KMS-11 (cell line): ENCODE measurements at regions not wholly inside any gene's neighbourhood (a gene's known extent, or its start where the extent isn't known, plus 50 kb on each side); places are given as distances from the start of the nearest gene placed in this dataset.
A peak's percentile ranks its signal among the peaks of the same experiment; 100 is the strongest.

Source experiments
- H2AFZ ChIP-seq: fragments of 200-600 bp; sonication (generic); 2 replicates; pipeline ENCODE4 v1.6.1; 2016; ENCODE audit warnings: antibody characterized with exemption, mixed run types, low read depth
- H3K27ac ChIP-seq: fragments of 200-600 bp; sonication (generic); 2 replicates; pipeline ENCODE4 v1.6.1; 2016; ENCODE audit warnings: mild to moderate bottlenecking, mixed run types
- H3K27me3 ChIP-seq: fragments of 200-600 bp; sonication (generic); 2 replicates; pipeline ENCODE4 v1.6.1; 2017; ENCODE audit warnings: mild to moderate bottlenecking, low read depth, mixed run types, moderate library complexity; ENCODE audit not compliant: insufficient read depth
- H3K36me3 ChIP-seq: fragments of 200-600 bp; sonication (generic); 2 replicates; pipeline ENCODE4 v1.6.1; 2017; ENCODE audit warnings: mild to moderate bottlenecking, mixed run types; ENCODE audit not compliant: insufficient read depth
- H3K4me1 ChIP-seq: fragments of 200-600 bp; sonication (generic); 2 replicates; pipeline ENCODE4 v1.6.1; 2016; ENCODE audit warnings: mild to moderate bottlenecking, low read depth, mixed run types; ENCODE audit not compliant: poor library complexity, severe bottlenecking
- H3K4me2 ChIP-seq: fragments of 200-600 bp; sonication (generic); 2 replicates; pipeline ENCODE4 v1.7.0; 2016; ENCODE audit warnings: mild to moderate bottlenecking, mixed run types
- H3K4me3 ChIP-seq: fragments of 200-600 bp; sonication (generic); IDR thresholded peaks from 2 replicates; pipeline ENCODE4 v1.6.1; 2017; ENCODE audit warnings: low read depth, low read length, mixed read lengths; ENCODE audit not compliant: insufficient read depth
- H3K79me2 ChIP-seq: fragments of 200-600 bp; sonication (generic); 2 replicates; pipeline ENCODE4 v1.6.1; 2016; ENCODE audit warnings: low read depth, mixed run types; ENCODE audit not compliant: insufficient read depth
- H3K9ac ChIP-seq: fragments of 200-600 bp; sonication (generic); 2 replicates; pipeline ENCODE4 v1.6.1; 2016; ENCODE audit warnings: mild to moderate bottlenecking, mixed run types
- H4K20me1 ChIP-seq: fragments of 200-600 bp; sonication (generic); 2 replicates; pipeline ENCODE4 v1.6.1; 2016; ENCODE audit warnings: mild to moderate bottlenecking, mixed run types; ENCODE audit not compliant: insufficient read depth
- TF ChIP-seq, protein P1 (sequence below): fragments of 200-600 bp; sonication (generic); conservative IDR thresholded peaks from 2 replicates; pipeline ENCODE4 v1.6.1; 2017; ENCODE audit warnings: low read depth, mild to moderate bottlenecking, antibody characterized with exemption, low read length, moderate library complexity, mixed read lengths

DNA sequence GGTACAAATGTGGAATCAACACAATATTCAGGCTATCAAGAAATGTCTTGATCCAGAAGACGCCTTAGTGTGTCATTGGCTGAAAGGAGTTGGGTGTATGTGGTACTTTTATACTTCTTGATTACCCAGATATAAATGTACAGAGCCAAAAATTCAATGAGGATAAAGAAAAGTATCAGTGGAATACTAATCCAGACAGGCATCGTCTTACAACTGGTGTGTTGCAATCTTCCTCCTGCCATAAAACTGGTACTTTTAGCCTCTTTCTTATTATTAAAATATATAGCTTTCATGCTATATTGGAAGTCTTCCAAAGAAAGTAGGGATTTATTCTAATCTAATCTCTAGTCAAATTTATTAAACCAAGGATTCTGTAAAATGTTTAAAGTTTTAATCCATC, 388.6 kb upstream of the MIR17HG start:
- Histone ChIP-seq H3K4me3 (no peak overlapping the region), H3K9ac (no peak overlapping the region), H3K4me1 (no peaks in the 10 kb centered on the region), H3K27ac (no peak overlapping the region), H3K36me3 (no peaks in the 10 kb centered on the region), H4K20me1 (no peaks in the 10 kb centered on the region), H2AFZ (no peak overlapping the region), H3K27me3 (no peaks in the 10 kb centered on the region), H3K4me2 (no peak overlapping the region), H3K79me2 (no peaks in the 10 kb centered on the region)
- TF ChIP-seq, protein P1, sequence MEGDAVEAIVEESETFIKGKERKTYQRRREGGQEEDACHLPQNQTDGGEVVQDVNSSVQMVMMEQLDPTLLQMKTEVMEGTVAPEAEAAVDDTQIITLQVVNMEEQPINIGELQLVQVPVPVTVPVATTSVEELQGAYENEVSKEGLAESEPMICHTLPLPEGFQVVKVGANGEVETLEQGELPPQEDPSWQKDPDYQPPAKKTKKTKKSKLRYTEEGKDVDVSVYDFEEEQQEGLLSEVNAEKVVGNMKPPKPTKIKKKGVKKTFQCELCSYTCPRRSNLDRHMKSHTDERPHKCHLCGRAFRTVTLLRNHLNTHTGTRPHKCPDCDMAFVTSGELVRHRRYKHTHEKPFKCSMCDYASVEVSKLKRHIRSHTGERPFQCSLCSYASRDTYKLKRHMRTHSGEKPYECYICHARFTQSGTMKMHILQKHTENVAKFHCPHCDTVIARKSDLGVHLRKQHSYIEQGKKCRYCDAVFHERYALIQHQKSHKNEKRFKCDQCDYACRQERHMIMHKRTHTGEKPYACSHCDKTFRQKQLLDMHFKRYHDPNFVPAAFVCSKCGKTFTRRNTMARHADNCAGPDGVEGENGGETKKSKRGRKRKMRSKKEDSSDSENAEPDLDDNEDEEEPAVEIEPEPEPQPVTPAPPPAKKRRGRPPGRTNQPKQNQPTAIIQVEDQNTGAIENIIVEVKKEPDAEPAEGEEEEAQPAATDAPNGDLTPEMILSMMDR = no peak

DNA sequence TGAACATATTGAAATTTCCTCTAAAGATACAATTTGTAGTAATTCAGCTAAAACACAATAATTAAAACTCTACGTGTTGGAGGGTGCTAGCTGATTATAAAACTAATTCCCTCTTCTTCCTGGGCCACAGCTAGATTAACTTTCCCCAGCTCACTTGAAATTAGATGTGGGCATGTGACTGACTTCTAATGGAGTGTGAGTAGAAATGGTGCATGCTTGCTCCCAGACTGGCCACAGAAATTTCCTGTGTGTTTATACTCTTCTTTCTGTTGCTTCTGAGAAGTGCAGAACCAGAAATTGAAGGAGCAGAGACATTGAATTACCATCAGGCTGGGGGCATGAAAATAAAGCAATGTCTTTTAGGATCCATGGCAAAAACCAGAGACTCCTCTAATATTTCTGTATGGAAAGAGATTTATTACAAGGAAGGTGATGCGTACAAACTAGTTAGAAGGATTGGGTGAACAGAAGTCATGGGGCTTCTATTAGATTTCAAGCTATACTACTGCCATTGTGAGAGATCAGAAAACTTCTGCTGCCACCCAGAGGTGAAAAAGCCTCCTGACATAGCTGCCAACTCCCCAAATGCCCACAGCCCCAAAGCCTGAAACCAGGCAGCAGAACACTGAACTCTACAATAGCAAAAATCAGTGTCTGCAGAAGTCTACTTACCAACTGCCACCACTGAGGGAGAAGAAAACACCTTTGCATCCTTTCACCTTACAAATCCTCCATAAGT, 379.2 kb upstream of the MIR17HG start:
- no peaks in the 10 kb centered on the region for H4K20me1 ChIP-seq
- no peak overlapping the region for H3K4me2 ChIP-seq
- TF ChIP-seq, protein P1 = peak; percentile 46; the same call in 1 of the 2 replicates
- no peak overlapping the region for H2AFZ ChIP-seq
- H3K27ac ChIP-seq = no peak overlapping the region
- H3K9ac ChIP-seq = no peak overlapping the region
- no peaks in the 10 kb centered on the region for H3K4me1 ChIP-seq
- no peaks in the 10 kb centered on the region for H3K79me2 ChIP-seq
- no peaks in the 10 kb centered on the region for H3K36me3 ChIP-seq
- H3K4me3 ChIP-seq = no peak overlapping the region
- no peaks in the 10 kb centered on the region for H3K27me3 ChIP-seq

DNA sequence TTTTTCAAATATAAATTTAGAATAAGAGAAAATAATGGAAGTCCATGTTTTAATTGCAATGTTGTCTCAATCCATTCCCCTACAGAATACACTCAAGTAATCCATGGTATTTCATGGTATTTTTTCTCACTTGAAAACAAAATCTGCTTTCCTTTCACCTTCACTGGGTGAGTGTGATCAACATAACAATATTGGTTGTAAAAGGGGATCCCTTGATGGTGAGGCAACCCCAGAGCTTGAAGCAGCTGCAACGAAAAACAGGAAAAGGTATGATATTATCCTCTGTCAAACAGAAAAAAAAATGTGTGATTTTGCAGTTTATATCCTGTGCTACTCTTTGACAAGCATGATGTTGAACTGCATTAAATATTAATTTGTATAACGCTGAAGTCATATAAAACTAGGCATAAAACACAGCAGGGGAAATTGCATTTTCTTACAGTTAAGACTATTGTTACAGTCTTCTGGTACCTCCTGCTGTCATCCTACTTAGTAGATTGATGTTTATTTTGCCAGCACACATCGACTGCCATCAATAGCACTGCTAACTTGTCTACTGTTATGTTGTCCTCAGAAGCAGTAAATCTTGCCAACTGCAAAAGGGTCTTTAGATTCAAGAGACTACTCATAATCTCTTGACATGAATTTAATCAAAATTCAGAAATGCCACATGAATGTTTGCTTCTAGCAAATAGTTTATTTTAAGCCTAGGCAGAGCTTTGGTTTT, 373.1 kb upstream of the MIR17HG start:
- Histone ChIP-seq H3K9ac (no peak overlapping the region), H3K36me3 (no peaks in the 10 kb centered on the region), H3K27me3 (no peaks in the 10 kb centered on the region), H3K27ac (no peak overlapping the region), H3K4me3 (no peak overlapping the region), H4K20me1 (no peaks in the 10 kb centered on the region), H3K79me2 (no peaks in the 10 kb centered on the region), H3K4me2 (no peak overlapping the region), H2AFZ (no peak overlapping the region), H3K4me1 (no peaks in the 10 kb centered on the region)
- TF ChIP-seq, protein P1 = no peak

DNA sequence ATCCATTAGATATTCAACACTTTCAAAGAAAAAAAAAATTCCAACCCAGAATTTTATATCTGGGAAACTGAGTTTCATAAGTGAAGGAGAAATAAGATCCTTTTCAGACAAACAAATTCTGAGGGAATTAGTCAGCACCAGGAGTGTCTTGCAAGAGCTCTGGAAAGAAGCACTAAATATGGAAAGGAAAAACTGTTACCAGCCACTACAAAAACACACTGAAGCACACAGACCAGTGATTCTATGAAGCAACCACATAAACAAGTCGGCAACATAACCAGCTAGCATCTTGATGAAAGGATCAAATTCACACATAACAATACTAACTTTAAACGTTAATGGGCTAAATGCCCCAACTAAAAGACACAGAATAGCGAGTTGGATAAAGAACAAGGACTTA, 368.4 kb upstream of the MIR17HG start:
- TF ChIP-seq, protein P1 = no peak
- H3K4me3 ChIP-seq = no peak overlapping the region
- no peaks in the 10 kb centered on the region for H3K4me1 ChIP-seq
- H2AFZ ChIP-seq = no peak overlapping the region
- no peak overlapping the region for H3K4me2 ChIP-seq
- H3K79me2 ChIP-seq = no peaks in the 10 kb centered on the region
- no peak overlapping the region for H3K9ac ChIP-seq
- H4K20me1 ChIP-seq = no peaks in the 10 kb centered on the region
- no peaks in the 10 kb centered on the region for H3K36me3 ChIP-seq
- no peaks in the 10 kb centered on the region for H3K27me3 ChIP-seq
- no peak overlapping the region for H3K27ac ChIP-seq
